ENCODE measurements at regions not wholly inside any gene's neighbourhood (a gene's known extent, or its start where the extent isn't known, plus 50 kb on each side); places are given as distances from the start of the nearest gene placed in this dataset. TPM values are rescaled to one million over a fixed set of nuclear protein-coding genes. Genes with fewer than 3 reads are reported as not detected.

- H3K4me3 ChIP-seq (ENCODE audit: low read length in 3 of 3): no peak overlapping the region
- H3K4me1 ChIP-seq (ENCODE audit: control insufficient read depth in 3 of 3, insufficient read depth in 3 of 3, low read length in 3 of 3): no peaks in the 10 kb centered on the region
- H3K27ac ChIP-seq (ENCODE audit: low read depth, low read length): no peak overlapping the region
- no peaks in the 10 kb centered on the region for H3K36me3 ChIP-seq (ENCODE audit: control insufficient read depth in 3 of 3, insufficient read depth in 3 of 3, low read length in 3 of 3)
- H3K27me3 ChIP-seq (ENCODE audit: control insufficient read depth in 3 of 3, insufficient read depth in 3 of 3, low read length in 3 of 3): no peaks in the 10 kb centered on the region
- no peak overlapping the region for H3K9ac ChIP-seq (ENCODE audit: low read depth in 1 of 3, low read length in 3 of 3)
- H3K9me3 ChIP-seq (ENCODE audit: control insufficient read depth in 3 of 3, low read length in 3 of 3): no peaks in the 10 kb centered on the region
Observed at GRCh38 chr1:193312432-193312831, 126.0 kb upstream of the B3GALT2 start.

GRCh38 chr1:193311226-193311948 lies 125.0 kb upstream of the B3GALT2 start:
- Histone ChIP-seq H3K27ac (ENCODE audit: low read depth, low read length) (no peak overlapping the region), H3K9me3 (ENCODE audit: control insufficient read depth in 3 of 3, low read length in 3 of 3) (no peaks in the 10 kb centered on the region), H3K4me3 (ENCODE audit: low read length in 3 of 3) (no peak overlapping the region), H3K9ac (ENCODE audit: low read depth in 1 of 3, low read length in 3 of 3) (no peak overlapping the region), H3K4me1 (ENCODE audit: control insufficient read depth in 3 of 3, insufficient read depth in 3 of 3, low read length in 3 of 3) (no peaks in the 10 kb centered on the region), H3K36me3 (ENCODE audit: control insufficient read depth in 3 of 3, insufficient read depth in 3 of 3, low read length in 3 of 3) (no peaks in the 10 kb centered on the region), H3K27me3 (ENCODE audit: control insufficient read depth in 3 of 3, insufficient read depth in 3 of 3, low read length in 3 of 3) (no peaks in the 10 kb centered on the region)

DNA sequence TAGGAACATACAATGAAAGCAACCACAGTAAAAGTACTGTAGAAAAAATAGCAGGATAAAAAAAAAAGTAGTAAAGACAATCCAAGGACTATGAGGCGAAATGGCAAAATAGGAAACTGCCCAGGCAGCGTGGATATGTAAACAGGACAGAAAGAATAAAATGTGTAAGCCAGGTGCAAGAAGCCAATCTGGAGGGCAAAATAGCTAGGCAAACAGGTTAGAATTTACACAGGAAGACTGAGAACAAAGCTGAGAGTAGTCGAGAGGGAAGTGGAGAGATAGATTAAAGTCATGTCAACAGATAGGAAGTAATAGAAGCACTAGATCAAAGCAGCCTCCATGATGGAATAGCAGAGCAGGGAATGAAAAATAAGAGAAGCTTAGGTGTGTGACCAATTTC lies 124.2 kb upstream of the B3GALT2 start:
- H3K27ac ChIP-seq (ENCODE audit: low read depth, low read length): no peak overlapping the region

DNA sequence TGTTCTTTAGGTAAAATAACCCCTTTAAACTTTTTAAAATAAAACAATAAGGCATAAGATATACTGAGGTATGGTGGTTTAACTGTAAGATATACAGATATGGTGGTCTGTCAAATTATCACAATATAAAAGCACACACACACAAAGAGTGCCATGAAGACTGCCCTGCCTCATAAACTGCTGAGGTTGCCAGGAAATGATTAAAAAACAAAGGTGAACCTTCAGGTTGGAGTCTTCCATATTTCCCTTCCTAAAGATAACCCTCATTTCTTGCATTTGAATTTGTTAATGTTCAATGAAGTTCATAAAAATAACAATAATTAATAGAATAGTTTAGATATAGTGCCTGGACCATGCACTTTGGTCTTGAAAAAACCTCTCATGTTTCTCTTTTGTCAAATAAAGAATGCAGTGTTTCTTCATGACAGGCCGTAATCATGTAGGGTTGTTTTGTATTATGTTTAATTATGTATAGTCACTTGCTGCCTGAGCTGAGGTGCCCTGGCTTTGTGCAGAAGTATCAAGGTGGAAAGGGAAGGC lies 123.6 kb upstream of the B3GALT2 start:
- H3K27me3 ChIP-seq (ENCODE audit: control insufficient read depth in 3 of 3, insufficient read depth in 3 of 3, low read length in 3 of 3): no peaks in the 10 kb centered on the region
- no peak overlapping the region for H3K9ac ChIP-seq (ENCODE audit: low read depth in 1 of 3, low read length in 3 of 3)
- H3K4me3 ChIP-seq (ENCODE audit: low read length in 3 of 3): no peak overlapping the region
- no peaks in the 10 kb centered on the region for H3K36me3 ChIP-seq (ENCODE audit: control insufficient read depth in 3 of 3, insufficient read depth in 3 of 3, low read length in 3 of 3)
- H3K9me3 ChIP-seq (ENCODE audit: control insufficient read depth in 3 of 3, low read length in 3 of 3): no peaks in the 10 kb centered on the region
- H3K27ac ChIP-seq (ENCODE audit: low read depth, low read length): no peak overlapping the region
- no peaks in the 10 kb centered on the region for H3K4me1 ChIP-seq (ENCODE audit: control insufficient read depth in 3 of 3, insufficient read depth in 3 of 3, low read length in 3 of 3)

More for the DNA sequence above, 124.2 kb upstream of the B3GALT2 start:
- Histone ChIP-seq H3K27me3 (ENCODE audit: control insufficient read depth in 3 of 3, insufficient read depth in 3 of 3, low read length in 3 of 3) (no peaks in the 10 kb centered on the region), H3K9ac (ENCODE audit: low read depth in 1 of 3, low read length in 3 of 3) (no peak overlapping the region), H3K4me1 (ENCODE audit: control insufficient read depth in 3 of 3, insufficient read depth in 3 of 3, low read length in 3 of 3) (no peaks in the 10 kb centered on the region), H3K4me3 (ENCODE audit: low read length in 3 of 3) (no peak overlapping the region), H3K9me3 (ENCODE audit: control insufficient read depth in 3 of 3, low read length in 3 of 3) (no peaks in the 10 kb centered on the region), H3K36me3 (ENCODE audit: control insufficient read depth in 3 of 3, insufficient read depth in 3 of 3, low read length in 3 of 3) (no peaks in the 10 kb centered on the region)

GRCh38 chr1:193308438-193308837 lies 122.0 kb upstream of the B3GALT2 start:
- Histone ChIP-seq H3K4me3 (ENCODE audit: low read length in 3 of 3) (no peak overlapping the region), H3K4me1 (ENCODE audit: control insufficient read depth in 3 of 3, insufficient read depth in 3 of 3, low read length in 3 of 3) (no peaks in the 10 kb centered on the region), H3K9me3 (ENCODE audit: control insufficient read depth in 3 of 3, low read length in 3 of 3) (no peaks in the 10 kb centered on the region), H3K27ac (ENCODE audit: low read depth, low read length) (no peak overlapping the region), H3K36me3 (ENCODE audit: control insufficient read depth in 3 of 3, insufficient read depth in 3 of 3, low read length in 3 of 3) (no peaks in the 10 kb centered on the region), H3K27me3 (ENCODE audit: control insufficient read depth in 3 of 3, insufficient read depth in 3 of 3, low read length in 3 of 3) (no peaks in the 10 kb centered on the region), H3K9ac (ENCODE audit: low read depth in 1 of 3, low read length in 3 of 3) (no peak overlapping the region)

DNA sequence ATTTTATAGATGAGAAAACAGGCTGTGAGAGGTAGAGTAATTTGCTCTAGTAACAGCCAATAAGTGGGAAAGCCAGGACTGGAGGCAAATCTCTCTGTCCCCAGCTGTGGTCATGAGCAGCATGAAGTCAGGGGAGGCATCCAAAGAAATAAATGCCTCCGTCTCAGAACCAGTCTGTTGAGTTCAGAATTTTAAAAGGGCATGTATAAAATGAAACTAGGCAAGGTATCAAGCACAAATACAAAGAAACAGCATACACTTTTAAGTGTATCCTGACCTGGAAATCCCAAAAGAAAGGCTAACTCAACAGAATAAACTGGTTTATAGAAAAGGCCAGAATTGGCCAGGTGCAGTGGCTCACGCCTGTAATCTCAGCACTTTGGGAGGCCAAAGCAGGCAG lies 120.0 kb upstream of the B3GALT2 start:
- no peak overlapping the region for H3K4me3 ChIP-seq (ENCODE audit: low read length in 3 of 3)
- H3K27ac ChIP-seq (ENCODE audit: low read depth, low read length): no peak overlapping the region
- no peaks in the 10 kb centered on the region for H3K4me1 ChIP-seq (ENCODE audit: control insufficient read depth in 3 of 3, insufficient read depth in 3 of 3, low read length in 3 of 3)
- H3K9ac ChIP-seq (ENCODE audit: low read depth in 1 of 3, low read length in 3 of 3): no peak overlapping the region
- H3K9me3 ChIP-seq (ENCODE audit: control insufficient read depth in 3 of 3, low read length in 3 of 3): no peaks in the 10 kb centered on the region
- no peaks in the 10 kb centered on the region for H3K27me3 ChIP-seq (ENCODE audit: control insufficient read depth in 3 of 3, insufficient read depth in 3 of 3, low read length in 3 of 3)
- no peaks in the 10 kb centered on the region for H3K36me3 ChIP-seq (ENCODE audit: control insufficient read depth in 3 of 3, insufficient read depth in 3 of 3, low read length in 3 of 3)

Small RNA genes lying in the stretch of these regions (small RNA-seq; reads per million reads assigned to genes)
- not detected for gene RNU6-983P
